ENCODE measurements at regions not wholly inside any gene's neighbourhood (a gene's known extent, or its start where the extent isn't known, plus 50 kb on each side); places are given as distances from the start of the nearest gene placed in this dataset.

- TF ChIP-seq POLR2A (IDR thresholded peaks at IDR 0.05; ENCODE audit: low read depth, low read length): no peak
- TF ChIP-seq POLR2AphosphoS5 (IDR thresholded peaks at IDR 0.05; ENCODE audit: low read depth, low read length): no peak
- TF ChIP-seq TAF1 (IDR thresholded peaks at IDR 0.05; ENCODE audit: borderline replicate concordance, low read depth, low read length): no peak
Observed at GRCh38 chr2:56587456-56587855, 403.7 kb downstream of the CCDC85A start.

All from GM12892 (cell line).